ENCODE measurements at regions not wholly inside any gene's neighbourhood (a gene's known extent, or its start where the extent isn't known, plus 50 kb on each side); places are given as distances from the start of the nearest gene placed in this dataset.

DNA sequence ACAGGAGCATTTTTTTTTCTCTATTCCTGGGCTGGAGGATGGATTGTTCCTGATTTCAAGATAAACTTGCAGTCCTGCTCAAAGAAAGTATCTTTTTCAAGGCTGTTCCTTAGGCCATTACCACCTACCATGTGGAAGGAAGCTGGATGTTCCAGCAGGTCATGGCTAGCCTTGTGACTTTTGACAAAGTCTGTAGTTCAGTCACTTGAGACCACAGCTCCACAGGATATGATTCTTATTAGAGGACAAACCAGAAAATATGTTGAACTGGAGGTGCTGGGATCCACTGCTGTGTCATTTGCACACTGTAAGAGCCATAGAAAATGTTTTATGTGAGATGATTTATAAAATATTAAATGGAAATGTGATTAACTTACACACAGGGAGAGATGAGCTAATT is 184.2 kb upstream of the ACO1 start:
- Histone ChIP-seq H2AK5ac (ENCODE audit: low read depth, low read length) (no peak overlapping the region), H2BK5ac (ENCODE audit: low read depth, low read length) (no peak overlapping the region), H3K18ac (ENCODE audit: extremely low read depth, low read length) (no peak overlapping the region), H3K4me3 (ENCODE audit: extremely low read depth in 1 of 4, insufficient read depth in 2 of 4, low read depth in 3 of 4, low read length in 4 of 4) (no peak overlapping the region), H4K91ac (replicated peaks; ENCODE audit: insufficient read length, low read length) (no peak overlapping the region), H4K20me1 (replicated peaks in 1 of 2; ENCODE audit: control insufficient read depth in 1 of 2, insufficient read depth in 2 of 2, low read length in 2 of 2) (no peaks in the 10 kb centered on the region), H2BK20ac (ENCODE audit: low read length) (no peak overlapping the region), H3K36me3 (ENCODE audit: control insufficient read depth in 2 of 4, insufficient read depth in 4 of 4, low read length in 3 of 4) (no peaks in the 10 kb centered on the region), H4K5ac (ENCODE audit: insufficient read length, low read depth, low read length) (no peak overlapping the region), H3K27ac (ENCODE audit: low read depth, low read length) (no peak overlapping the region), H3K23ac (ENCODE audit: insufficient read length) (no peak overlapping the region), H2BK12ac (ENCODE audit: low read depth, low read length) (no peak overlapping the region), H3K9ac (replicated peaks in 1 of 4; ENCODE audit: extremely low read depth in 1 of 4, low read depth in 3 of 4, low read length in 3 of 4) (no peak overlapping the region), H3K4ac (replicated peaks; ENCODE audit: insufficient read length, low read depth, low read length) (no peak overlapping the region), H2BK15ac (ENCODE audit: low read length) (no peak overlapping the region), H3K56ac (replicated peaks; ENCODE audit: insufficient read length, low read depth, low read length) (no peak overlapping the region), H3K79me2 (ENCODE audit: control insufficient read depth in 1 of 2, insufficient read depth in 2 of 2, low read length in 2 of 2) (no peaks in the 10 kb centered on the region), H3K14ac (ENCODE audit: insufficient read length) (no peak overlapping the region), H3K9me3 (ENCODE audit: insufficient read depth in 2 of 2, low read depth in 1 of 2, low read length in 1 of 2) (no peaks in the 10 kb centered on the region), H2AFZ (ENCODE audit: low read length) (no peak overlapping the region), H3K4me2 (ENCODE audit: insufficient read depth in 1 of 2, low read depth in 2 of 2, low read length in 2 of 2) (no peak overlapping the region), H3K79me1 (ENCODE audit: low read depth, low read length) (no peaks in the 10 kb centered on the region), H3K23me2 (ENCODE audit: low read depth, low read length) (no peaks in the 10 kb centered on the region), H4K8ac (ENCODE audit: extremely low read depth, insufficient read depth, low read length) (no peak overlapping the region), H3K4me1 (replicated peaks in 1 of 4; ENCODE audit: control insufficient read depth in 3 of 4, insufficient read depth in 4 of 4, low read length in 3 of 4) (no peaks in the 10 kb centered on the region), H3K27me3 (replicated peaks in 1 of 4; ENCODE audit: control insufficient read depth in 3 of 4, extremely low read depth in 1 of 4, insufficient read depth in 3 of 4, low read length in 3 of 4) (no peaks in the 10 kb centered on the region), H2BK120ac (replicated peaks; ENCODE audit: low read depth, low read length) (no peak overlapping the region)
- DNase-seq (ENCODE audit: low read depth in 1 of 2, low spot score in 2 of 2) (no peak), FAIRE-seq (no peak)
- no peak for TF ChIP-seq SP1 (IDR thresholded peaks at IDR 0.05; ENCODE audit: low read depth, low read length)
- no peak for TF ChIP-seq SIRT6 (IDR thresholded peaks at IDR 0.05; ENCODE audit: low read length)
- no peak for TF ChIP-seq CHD1 (IDR thresholded peaks at IDR 0.05; ENCODE audit: low read depth, low read length)
- TF ChIP-seq SRF (IDR thresholded peaks at IDR 0.05; ENCODE audit: low read depth, low read length), result no peak
- ChIA-PET POLR2A (ENCODE audit: partially characterized antibody) (interaction anchor here (1.3 kb wide), 1 partner anchor 13 kb away, joined by 3 read pairs; no protein-coding TSS in a partner anchor), CTCF (ENCODE audit: partially characterized antibody) (interaction anchor here (1.6 kb wide), 1 partner anchor 39 kb away, joined by 3 read pairs; no protein-coding TSS in a partner anchor)
